Liver (tissue), 7 donors: ENCODE measurements at regions not wholly inside any gene's neighbourhood (a gene's known extent, or its start where the extent isn't known, plus 50 kb on each side); places are given as distances from the start of the nearest gene placed in this dataset.

ENCODE experiments used
- DNase-seq: peaks from one replicate; pipeline ENCODE4 v3.0.0-alpha.2; 2017; ENCODE audit warnings: low spot score
- H3K27ac ChIP-seq, 2 donors: one replicate each; pipeline ENCODE4 v1.7.0; 2013; ENCODE audit warnings: inconsistent platforms in 2 of 2, low read length in 2 of 2, control low read depth in 1 of 2, low read depth in 1 of 2, mild to moderate bottlenecking in 1 of 2
- H3K27me3 ChIP-seq, 4 donors: one replicate each; pipeline versions ENCODE4 v1.6.1 to v1.7.0; 2013; ENCODE audit warnings: low read length in 3 of 4, inconsistent platforms in 1 of 4, mild to moderate bottlenecking in 1 of 4, moderate library complexity in 1 of 4; ENCODE audit not compliant: control insufficient read depth in 4 of 4, insufficient read depth in 4 of 4
- H3K36me3 ChIP-seq, 4 donors: one replicate each; pipeline versions ENCODE4 v1.6.1 to v1.7.0; 2013; ENCODE audit warnings: low read length in 3 of 4, mild to moderate bottlenecking in 3 of 4, low read depth in 1 of 4, moderate library complexity in 1 of 4; ENCODE audit not compliant: control insufficient read depth in 4 of 4, insufficient read depth in 3 of 4
- H3K4me1 ChIP-seq, 4 donors: one replicate each; pipeline versions ENCODE4 v1.6.1 to v1.7.0; 2013; ENCODE audit warnings: low read length in 3 of 4, mild to moderate bottlenecking in 3 of 4, moderate library complexity in 1 of 4; ENCODE audit not compliant: control insufficient read depth in 4 of 4, insufficient read depth in 4 of 4
- H3K4me3 ChIP-seq, 3 donors: one replicate each; pipeline versions ENCODE4 v1.6.1 to v1.7.0; 2013; ENCODE audit warnings: low read length in 3 of 3, control low read depth in 1 of 3, low read depth in 1 of 3, mild to moderate bottlenecking in 1 of 3
- H3K9ac ChIP-seq, 2 donors: one replicate each; pipeline ENCODE4 v1.7.0; 2013; ENCODE audit warnings: low read length in 2 of 2, mild to moderate bottlenecking in 2 of 2, moderate library complexity in 2 of 2, control low read depth in 1 of 2, low read depth in 1 of 2
- H3K9me3 ChIP-seq, 4 donors: one replicate each; pipeline versions ENCODE4 v1.6.1 to v1.7.0; 2013; ENCODE audit warnings: low read length in 3 of 4; ENCODE audit not compliant: control insufficient read depth in 4 of 4
- EGR1 ChIP-seq, 2 donors: IDR thresholded peaks; 2 replicates each; pipeline ENCODE4 v1.6.1; 2016 to 2018; ENCODE audit warnings: antibody characterized with exemption in 2 of 2, low read depth in 2 of 2
- FOXA1 ChIP-seq: IDR thresholded peaks from 2 replicates; pipeline ENCODE4 v1.6.1; 2016; ENCODE audit warnings: antibody characterized with exemption
- FOXA2 ChIP-seq: IDR thresholded peaks from 2 replicates; pipeline ENCODE4 v1.6.1; 2016; ENCODE audit warnings: antibody characterized with exemption
- GABPA ChIP-seq, 2 donors: IDR thresholded peaks in 1 of 2; conservative IDR thresholded peaks in 1 of 2; 2 replicates each; pipeline ENCODE4 v1.6.1; 2016; ENCODE audit warnings: antibody characterized with exemption in 2 of 2, mild to moderate bottlenecking in 1 of 2, moderate library complexity in 1 of 2
- HNF4G ChIP-seq: IDR thresholded peaks from 2 replicates; pipeline ENCODE4 v1.6.1; 2016; ENCODE audit warnings: antibody characterized with exemption
- JUND ChIP-seq, 2 donors: IDR thresholded peaks; 2 replicates each; pipeline ENCODE4 v1.6.1; 2016; ENCODE audit warnings: antibody characterized with exemption in 2 of 2
- NR2F2 ChIP-seq: IDR thresholded peaks from 2 replicates; pipeline ENCODE4 v1.6.1; 2016; ENCODE audit warnings: antibody characterized with exemption
- RXRA ChIP-seq, 2 donors: IDR thresholded peaks; 2 replicates each; pipeline ENCODE4 v1.6.1; 2017 to 2018; ENCODE audit warnings: antibody characterized with exemption in 2 of 2, mild to moderate bottlenecking in 1 of 2
- YY1 ChIP-seq: IDR thresholded peaks from 2 replicates; pipeline ENCODE4 v1.6.1; 2016; ENCODE audit warnings: antibody characterized with exemption, mild to moderate bottlenecking
- WGBS: extraction: QIAGEN DNeasy Blood & Tissue Kit; methylation state at CpG from one replicate; pipeline ENCODE4 v1.1.7; 2013; 5-methylcytosine and 5-hydroxymethylcytosine counted together
- TF ChIP-seq, protein P1 (sequence below): IDR thresholded peaks from 2 replicates; pipeline ENCODE4 v1.6.1; 2016; ENCODE audit warnings: antibody characterized with exemption
- TF ChIP-seq, protein P2 (sequence below): IDR thresholded peaks from 2 replicates; pipeline ENCODE4 v1.6.1; 2016; ENCODE audit warnings: antibody characterized with exemption
- donor health status: healthy.
- donor health status: healthy.
- donor health status: healthy.
- donor health status: healthy.

DNA sequence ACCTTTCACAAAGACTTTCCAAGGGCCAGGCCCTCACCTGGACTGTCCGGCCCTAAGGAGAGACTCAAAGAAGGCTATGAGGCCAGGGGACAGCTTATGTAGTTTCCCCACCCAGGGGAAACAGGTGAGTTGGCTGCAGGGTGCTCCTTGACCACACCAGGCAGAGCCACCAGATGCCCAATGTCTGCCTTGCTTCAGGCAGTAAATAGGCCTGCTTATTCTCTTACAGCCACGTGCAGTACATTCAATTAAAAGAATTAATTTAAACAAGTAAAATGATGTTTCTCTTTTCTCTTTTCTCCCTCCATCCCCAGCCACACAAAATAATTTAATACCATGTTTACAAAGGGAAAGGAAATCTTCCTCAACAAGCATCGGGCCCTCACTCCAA is 66.6 kb upstream of the ABLIM1 start:
- no peak for TF ChIP-seq YY1
- TF ChIP-seq, protein P1, sequence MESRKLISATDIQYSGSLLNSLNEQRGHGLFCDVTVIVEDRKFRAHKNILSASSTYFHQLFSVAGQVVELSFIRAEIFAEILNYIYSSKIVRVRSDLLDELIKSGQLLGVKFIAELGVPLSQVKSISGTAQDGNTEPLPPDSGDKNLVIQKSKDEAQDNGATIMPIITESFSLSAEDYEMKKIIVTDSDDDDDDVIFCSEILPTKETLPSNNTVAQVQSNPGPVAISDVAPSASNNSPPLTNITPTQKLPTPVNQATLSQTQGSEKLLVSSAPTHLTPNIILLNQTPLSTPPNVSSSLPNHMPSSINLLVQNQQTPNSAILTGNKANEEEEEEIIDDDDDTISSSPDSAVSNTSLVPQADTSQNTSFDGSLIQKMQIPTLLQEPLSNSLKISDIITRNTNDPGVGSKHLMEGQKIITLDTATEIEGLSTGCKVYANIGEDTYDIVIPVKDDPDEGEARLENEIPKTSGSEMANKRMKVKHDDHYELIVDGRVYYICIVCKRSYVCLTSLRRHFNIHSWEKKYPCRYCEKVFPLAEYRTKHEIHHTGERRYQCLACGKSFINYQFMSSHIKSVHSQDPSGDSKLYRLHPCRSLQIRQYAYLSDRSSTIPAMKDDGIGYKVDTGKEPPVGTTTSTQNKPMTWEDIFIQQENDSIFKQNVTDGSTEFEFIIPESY, result no peak
- TF ChIP-seq FOXA1, result no peak
- TF ChIP-seq GABPA (IDR thresholded peaks at IDR 0.05 in 1 of 2, conservative IDR thresholded peaks at IDR 0.05 in 1 of 2), result no peak
- TF ChIP-seq NR2F2, result no peak
- TF ChIP-seq, protein P2, sequence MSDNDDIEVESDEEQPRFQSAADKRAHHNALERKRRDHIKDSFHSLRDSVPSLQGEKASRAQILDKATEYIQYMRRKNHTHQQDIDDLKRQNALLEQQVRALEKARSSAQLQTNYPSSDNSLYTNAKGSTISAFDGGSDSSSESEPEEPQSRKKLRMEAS, result no peak
- no peak for TF ChIP-seq RXRA (IDR thresholded peaks at IDR 0.05)
- TF ChIP-seq HNF4G, result no peak
- TF ChIP-seq JUND (IDR thresholded peaks at IDR 0.05), result no peak
- no peak overlapping the region for H3K27ac ChIP-seq
- H3K36me3 ChIP-seq, result no peaks in the 10 kb centered on the region
- no peak overlapping the region for H3K9ac ChIP-seq
- 90% methylated on average over 3 of the region's 3 CpGs for WGBS
- H3K4me1 ChIP-seq, result peaks cover 10 to 50% (median 48%) of the 10 kb centered on the region in 4 donors
- no peaks in the 10 kb centered on the region for H3K9me3 ChIP-seq
- no peak overlapping the region for H3K4me3 ChIP-seq
- DNase-seq, result no peak
- no peaks in the 10 kb centered on the region for H3K27me3 ChIP-seq

DNA sequence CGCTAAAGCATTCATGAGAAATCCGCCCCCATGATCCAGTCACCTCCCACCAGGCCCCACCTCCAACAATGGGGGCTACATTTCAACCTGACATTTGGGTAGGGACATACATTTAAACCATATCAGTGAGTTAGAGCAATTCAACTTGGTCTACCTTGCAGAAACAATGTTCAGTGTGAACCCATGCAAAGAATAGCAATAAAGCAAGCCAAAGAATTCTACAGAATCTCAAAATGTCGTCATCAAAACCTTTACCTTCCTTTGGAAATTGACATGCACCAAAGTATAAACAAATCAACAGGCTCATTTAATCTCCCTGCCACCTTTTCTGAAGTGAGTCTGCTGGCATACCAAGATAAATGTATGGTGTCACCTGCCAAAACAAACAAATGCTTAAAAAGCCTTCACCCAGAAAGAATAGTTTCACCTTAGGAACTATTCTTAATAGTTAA is 68.8 kb upstream of the ABLIM1 start:
- TF ChIP-seq NR2F2, result no peak
- TF ChIP-seq JUND (IDR thresholded peaks at IDR 0.05), result no peak
- no peaks in the 10 kb centered on the region for H3K27me3 ChIP-seq
- no peaks in the 10 kb centered on the region for H3K9me3 ChIP-seq
- H3K4me1 ChIP-seq, result peaks cover 5 to 36% (median 30%) of the 10 kb centered on the region in 4 donors
- H3K27ac ChIP-seq, result no peak overlapping the region
- DNase-seq, result no peak
- H3K4me3 ChIP-seq, result no peak overlapping the region
- H3K36me3 ChIP-seq, result no peaks in the 10 kb centered on the region
- H3K9ac ChIP-seq, result no peak overlapping the region
- WGBS, result 77% methylated on average over 3 of the region's 3 CpGs

DNA sequence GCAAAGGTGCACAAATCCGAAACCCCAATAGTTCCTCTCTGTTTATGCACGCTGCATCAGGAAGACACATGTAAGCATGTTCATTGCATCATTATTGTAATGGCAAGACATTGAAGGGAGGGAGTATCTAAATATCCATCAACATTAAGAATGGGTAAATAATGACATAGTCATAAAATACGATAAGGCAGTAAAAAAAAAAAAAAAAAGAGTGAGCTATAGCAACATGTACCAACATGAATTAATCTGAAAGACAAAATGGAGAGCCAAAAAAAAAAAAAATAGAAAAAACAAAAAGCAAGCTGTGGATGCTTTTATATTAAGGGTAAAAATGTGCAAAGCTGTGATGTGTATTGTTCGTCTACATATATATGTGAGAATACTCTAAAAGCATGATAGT is 70.2 kb upstream of the ABLIM1 start:
- TF ChIP-seq FOXA2 (no peak), NR2F2 (no peak)
- Histone ChIP-seq H3K27ac (no peak overlapping the region), H3K9ac (no peak overlapping the region), H3K27me3 (no peaks in the 10 kb centered on the region), H3K4me3 (no peak overlapping the region), H3K9me3 (no peaks in the 10 kb centered on the region), H3K36me3 (no peaks in the 10 kb centered on the region), H3K4me1 (peaks cover 6 to 27% (median 21%) of the 10 kb centered on the region in 4 donors)
- WGBS, result 94% methylated on average over 4 of the region's 4 CpGs
- DNase-seq, result no peak

DNA sequence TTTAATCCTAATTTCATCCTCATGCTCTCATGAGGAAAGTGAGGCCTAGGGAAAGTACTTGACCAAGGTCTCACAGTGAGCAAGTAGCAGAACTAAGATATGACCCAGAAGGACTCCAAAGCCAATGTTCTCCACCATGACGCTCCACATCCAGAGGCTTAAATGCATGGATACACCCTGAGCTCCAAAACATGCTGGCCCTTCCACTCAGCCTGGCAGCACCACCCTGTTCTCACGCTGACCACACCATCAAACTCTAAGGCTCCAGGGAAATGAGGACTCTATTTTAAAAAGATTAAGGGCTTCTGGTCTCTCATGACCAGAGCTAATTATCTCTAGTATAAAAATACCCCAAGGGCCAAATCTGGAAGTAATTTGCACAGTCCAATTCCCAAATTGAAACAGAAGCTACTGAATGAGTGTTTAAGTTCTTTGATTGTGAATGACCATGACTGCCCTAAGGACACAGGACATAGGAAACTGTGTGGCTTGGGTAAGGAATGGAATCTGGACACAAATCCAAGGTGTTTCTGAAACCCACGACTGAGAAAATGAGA is 71.1 kb upstream of the ABLIM1 start:
- DNase-seq, result no peak
- no peak overlapping the region for H3K27ac ChIP-seq
- 82% methylated on average over 3 of the region's 3 CpGs for WGBS
- H3K4me3 ChIP-seq, result no peak overlapping the region
- TF ChIP-seq, protein P1, result no peak
- TF ChIP-seq FOXA1, result no peak
- TF ChIP-seq JUND (IDR thresholded peaks at IDR 0.05), result no peak
- no peak for TF ChIP-seq HNF4G
- no peak for TF ChIP-seq EGR1 (IDR thresholded peaks at IDR 0.05; ENCODE audit: low read depth in 2 of 2)
- no peaks in the 10 kb centered on the region for H3K27me3 ChIP-seq
- no peaks in the 10 kb centered on the region for H3K9me3 ChIP-seq
- H3K9ac ChIP-seq, result no peak overlapping the region
- no peaks in the 10 kb centered on the region for H3K36me3 ChIP-seq
- H3K4me1 ChIP-seq, result peaks cover 6 to 19% (median 12%) of the 10 kb centered on the region in 4 donors
